ENCODE measurements at regions not wholly inside any gene's neighbourhood (a gene's known extent, or its start where the extent isn't known, plus 50 kb on each side); places are given as distances from the start of the nearest gene placed in this dataset.

- H3K4me1 ChIP-seq, result no peaks in the 10 kb centered on the region
- 75 to 81% methylated on average over 1 of the region's 1 CpG for WGBS, 2 donors
- H3K4me3 ChIP-seq, result no peak overlapping the region
- no peaks in the 10 kb centered on the region for H3K27me3 ChIP-seq
- TF ChIP-seq EP300 (IDR thresholded peaks at IDR 0.05) (no peak), POLR2A (IDR thresholded peaks at IDR 0.05) (no peak), POLR2AphosphoS5 (IDR thresholded peaks at IDR 0.05) (no peak)
- TF ChIP-seq, protein P1, sequence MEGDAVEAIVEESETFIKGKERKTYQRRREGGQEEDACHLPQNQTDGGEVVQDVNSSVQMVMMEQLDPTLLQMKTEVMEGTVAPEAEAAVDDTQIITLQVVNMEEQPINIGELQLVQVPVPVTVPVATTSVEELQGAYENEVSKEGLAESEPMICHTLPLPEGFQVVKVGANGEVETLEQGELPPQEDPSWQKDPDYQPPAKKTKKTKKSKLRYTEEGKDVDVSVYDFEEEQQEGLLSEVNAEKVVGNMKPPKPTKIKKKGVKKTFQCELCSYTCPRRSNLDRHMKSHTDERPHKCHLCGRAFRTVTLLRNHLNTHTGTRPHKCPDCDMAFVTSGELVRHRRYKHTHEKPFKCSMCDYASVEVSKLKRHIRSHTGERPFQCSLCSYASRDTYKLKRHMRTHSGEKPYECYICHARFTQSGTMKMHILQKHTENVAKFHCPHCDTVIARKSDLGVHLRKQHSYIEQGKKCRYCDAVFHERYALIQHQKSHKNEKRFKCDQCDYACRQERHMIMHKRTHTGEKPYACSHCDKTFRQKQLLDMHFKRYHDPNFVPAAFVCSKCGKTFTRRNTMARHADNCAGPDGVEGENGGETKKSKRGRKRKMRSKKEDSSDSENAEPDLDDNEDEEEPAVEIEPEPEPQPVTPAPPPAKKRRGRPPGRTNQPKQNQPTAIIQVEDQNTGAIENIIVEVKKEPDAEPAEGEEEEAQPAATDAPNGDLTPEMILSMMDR (IDR thresholded peaks at IDR 0.05), result no peak
- no peak overlapping the region for H3K27ac ChIP-seq
- DNase-seq, result no peak
- H3K9me3 ChIP-seq, result no peaks in the 10 kb centered on the region
- ATAC-seq (ENCODE audit: low FRiP score in 2 of 2), result no peak
- H3K36me3 ChIP-seq, result no peaks in the 10 kb centered on the region
These were observed 408.0 kb upstream of the DMAC1 start for GRCh38 chr9:8207596-8207995.

DNA sequence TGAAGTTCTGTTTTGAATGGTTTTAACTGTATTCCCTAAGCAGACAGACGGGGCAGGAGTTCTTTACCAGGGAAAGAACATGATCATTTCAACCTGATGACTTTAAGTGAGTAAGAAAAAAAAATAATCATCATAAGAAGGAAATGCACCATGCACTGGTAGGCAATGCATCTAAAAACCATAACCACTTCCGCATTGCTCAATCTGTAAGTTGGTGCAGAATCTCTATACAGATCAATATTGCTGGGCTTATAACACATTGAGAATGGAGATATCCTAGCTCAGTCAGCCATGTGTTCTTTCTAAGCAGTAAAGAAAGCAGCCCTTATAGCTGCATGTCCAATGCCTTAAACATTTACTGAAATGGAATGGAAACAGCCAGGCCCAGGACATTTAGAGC, 407.1 kb upstream of the DMAC1 start:
- 63 to 77% methylated on average over 2 of the region's 2 CpGs for WGBS, 2 donors
- H3K36me3 ChIP-seq, result no peaks in the 10 kb centered on the region
- TF ChIP-seq, protein P1 (IDR thresholded peaks at IDR 0.05), result no peak
- TF ChIP-seq POLR2A (IDR thresholded peaks at IDR 0.05) (no peak), EP300 (IDR thresholded peaks at IDR 0.05) (no peak), POLR2AphosphoS5 (IDR thresholded peaks at IDR 0.05) (no peak)
- DNase-seq, result no peak
- no peak for ATAC-seq (ENCODE audit: low FRiP score in 2 of 2)
- no peaks in the 10 kb centered on the region for H3K27me3 ChIP-seq
- H3K4me3 ChIP-seq, result no peak overlapping the region
- no peak overlapping the region for H3K27ac ChIP-seq
- no peaks in the 10 kb centered on the region for H3K9me3 ChIP-seq
- no peaks in the 10 kb centered on the region for H3K4me1 ChIP-seq

DNA sequence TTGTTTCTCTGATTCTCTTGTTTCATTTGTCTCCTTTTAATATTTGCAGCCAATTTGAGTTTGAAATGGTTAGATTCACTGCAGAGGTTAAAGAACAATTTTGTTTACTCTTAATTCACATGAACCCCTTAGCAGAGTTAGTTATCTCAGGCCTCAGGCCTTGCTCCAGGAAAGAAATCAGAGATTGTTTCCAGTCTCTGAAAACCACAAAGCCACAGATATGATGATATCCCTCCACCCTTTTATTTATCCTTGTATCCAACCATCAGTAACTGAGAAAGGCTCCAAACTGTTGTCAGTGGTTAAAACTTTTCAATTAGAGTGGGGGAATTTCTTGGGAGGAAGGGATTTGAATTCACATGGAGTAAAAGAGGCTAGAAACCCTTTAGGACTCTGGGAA, 406.0 kb upstream of the DMAC1 start:
- H3K4me1 ChIP-seq, result no peaks in the 10 kb centered on the region
- no peak for ATAC-seq (ENCODE audit: low FRiP score in 2 of 2)
- no peaks in the 10 kb centered on the region for H3K9me3 ChIP-seq
- H3K27ac ChIP-seq, result no peak overlapping the region
- H3K36me3 ChIP-seq, result no peaks in the 10 kb centered on the region
- H3K27me3 ChIP-seq, result no peaks in the 10 kb centered on the region
- no peak overlapping the region for H3K4me3 ChIP-seq
- no peak for DNase-seq
- TF ChIP-seq POLR2A (IDR thresholded peaks at IDR 0.05) (no peak), POLR2AphosphoS5 (IDR thresholded peaks at IDR 0.05) (no peak), EP300 (IDR thresholded peaks at IDR 0.05) (no peak)
- TF ChIP-seq, protein P1 (IDR thresholded peaks at IDR 0.05), result no peak

GRCh38 chr9:8189881-8190280, 390.3 kb upstream of the DMAC1 start:
- no peak for ATAC-seq (ENCODE audit: low FRiP score in 2 of 2)

More at GRCh38 chr9:8189881-8190280, 390.3 kb upstream of the DMAC1 start:
- 67 to 100% methylated on average over 1 of the region's 1 CpG for WGBS, 2 donors
- Histone ChIP-seq H3K9me3 (peaks cover 0 to 9% (median 5%) of the 10 kb centered on the region in 4 donors), H3K36me3 (no peaks in the 10 kb centered on the region), H3K27me3 (no peaks in the 10 kb centered on the region), H3K4me1 (no peaks in the 10 kb centered on the region), H3K4me3 (no peak overlapping the region), H3K27ac (no peak overlapping the region)
- DNase-seq, result no peak
- TF ChIP-seq POLR2A (IDR thresholded peaks at IDR 0.05), result no peak
- TF ChIP-seq, protein P1 (IDR thresholded peaks at IDR 0.05), result no peak
- TF ChIP-seq EP300 (IDR thresholded peaks at IDR 0.05), result no peak
- TF ChIP-seq POLR2AphosphoS5 (IDR thresholded peaks at IDR 0.05), result no peak
